ENCODE measurements at regions not wholly inside any gene's neighbourhood (a gene's known extent, or its start where the extent isn't known, plus 50 kb on each side); places are given as distances from the start of the nearest gene placed in this dataset.

DNA sequence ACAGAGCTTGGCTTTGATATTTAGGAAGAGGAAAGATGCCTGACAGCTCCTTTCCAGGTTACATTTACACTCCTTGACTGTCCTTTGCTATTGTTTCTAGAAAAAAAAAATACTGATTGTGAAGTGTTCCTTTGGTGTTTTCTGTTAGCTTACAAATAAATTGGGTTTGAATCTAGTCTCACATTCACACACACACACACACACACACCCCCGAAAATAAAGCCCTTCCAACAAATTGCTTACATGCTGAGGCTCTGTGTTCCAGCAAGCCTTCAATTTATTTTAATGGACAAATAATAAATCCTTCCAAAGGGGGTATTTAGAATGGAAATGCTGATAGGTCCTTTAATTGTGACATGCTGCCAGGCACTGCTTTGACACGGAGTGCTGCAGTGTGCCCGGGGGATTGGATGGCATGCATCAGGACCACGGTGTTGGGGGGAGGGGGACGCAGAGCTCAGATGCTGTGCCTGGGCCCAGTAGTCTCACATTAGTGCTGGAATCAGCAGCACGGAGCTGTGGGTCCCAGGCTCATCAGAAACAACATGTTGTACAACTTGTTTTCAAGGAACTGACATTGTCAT lies 199.9 kb downstream of the CD83 start:
- no peak for DNase-seq (ENCODE audit: low read depth)

DNA sequence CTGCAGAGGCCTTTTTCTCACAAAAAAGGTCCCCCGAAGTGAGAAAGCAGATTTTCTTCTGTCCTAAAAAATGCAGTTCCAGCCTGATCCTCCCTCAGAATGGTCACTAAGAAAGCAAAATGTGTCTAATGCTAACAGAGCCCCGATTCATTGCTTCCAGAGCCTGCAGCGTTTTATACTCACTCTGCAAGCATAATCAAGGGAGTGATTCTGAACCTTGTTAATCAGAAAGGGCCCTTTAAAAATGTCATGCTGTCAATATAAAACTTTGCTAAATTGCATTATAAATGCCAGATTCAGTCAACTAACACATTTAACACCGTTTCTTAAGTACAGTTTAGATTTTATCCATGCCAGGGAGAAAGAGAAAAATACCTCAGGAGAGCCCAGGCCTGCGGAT lies 202.8 kb downstream of the CD83 start:
- DNase-seq (ENCODE audit: low read depth), result no peak

DNA sequence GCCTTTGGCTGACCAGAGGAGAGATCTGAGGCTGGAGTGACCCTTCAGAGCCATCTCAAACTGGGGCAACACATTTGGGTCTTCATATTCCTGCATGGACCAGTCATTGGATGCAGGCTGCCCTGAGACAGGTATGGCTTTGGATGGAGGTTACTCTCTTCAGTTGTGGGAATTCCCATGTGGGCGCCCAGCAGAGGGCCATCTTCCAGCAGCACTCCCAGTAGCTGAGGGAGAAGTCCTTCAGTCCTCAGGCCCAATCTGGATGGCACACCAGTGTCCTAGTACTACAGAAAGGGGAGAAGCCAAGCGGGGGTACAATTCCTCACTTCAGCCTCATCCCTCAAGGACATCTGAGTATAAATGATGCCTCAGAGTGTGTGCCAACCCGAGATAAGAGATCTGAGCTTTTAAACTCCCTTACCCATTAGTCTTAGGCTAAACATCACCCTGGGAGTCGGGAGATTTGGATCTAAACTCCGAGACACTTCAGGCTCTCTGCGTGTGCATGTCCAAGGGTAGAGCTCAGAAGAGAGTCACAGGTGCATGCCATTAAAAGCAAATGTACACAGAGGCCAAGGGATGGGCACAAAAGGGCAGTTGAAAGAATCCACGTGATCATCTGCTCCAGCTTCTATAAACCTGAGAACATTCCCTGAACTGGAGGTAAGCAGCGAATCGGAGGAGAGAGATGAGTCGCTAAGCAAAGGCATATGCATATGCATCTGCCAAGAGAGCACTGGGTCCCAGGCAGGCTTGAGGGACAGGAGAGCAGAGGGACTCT lies 204.6 kb downstream of the CD83 start:
- peak; percentile 12 for DNase-seq (ENCODE audit: low read depth)

DNA sequence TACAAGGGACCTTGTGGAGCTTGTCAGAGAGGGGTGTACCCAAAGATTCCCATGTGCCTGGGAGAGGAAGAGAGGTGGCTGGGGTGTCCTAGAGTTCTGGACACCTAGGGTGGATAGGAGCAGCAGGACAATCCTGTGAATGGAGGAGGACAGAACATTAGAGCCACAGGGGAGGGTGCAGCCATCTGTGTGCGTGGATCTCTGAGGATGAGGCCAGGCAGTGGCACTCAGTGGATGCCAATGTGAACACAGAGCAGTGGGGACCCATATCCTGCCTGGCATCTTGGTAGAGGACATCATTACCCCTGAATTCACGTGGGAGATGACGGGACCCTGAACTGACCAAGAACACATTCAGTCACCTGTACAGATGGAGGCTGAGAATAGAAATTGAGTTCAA lies 205.3 kb downstream of the CD83 start:
- no peak for DNase-seq (ENCODE audit: low read depth)

DNA sequence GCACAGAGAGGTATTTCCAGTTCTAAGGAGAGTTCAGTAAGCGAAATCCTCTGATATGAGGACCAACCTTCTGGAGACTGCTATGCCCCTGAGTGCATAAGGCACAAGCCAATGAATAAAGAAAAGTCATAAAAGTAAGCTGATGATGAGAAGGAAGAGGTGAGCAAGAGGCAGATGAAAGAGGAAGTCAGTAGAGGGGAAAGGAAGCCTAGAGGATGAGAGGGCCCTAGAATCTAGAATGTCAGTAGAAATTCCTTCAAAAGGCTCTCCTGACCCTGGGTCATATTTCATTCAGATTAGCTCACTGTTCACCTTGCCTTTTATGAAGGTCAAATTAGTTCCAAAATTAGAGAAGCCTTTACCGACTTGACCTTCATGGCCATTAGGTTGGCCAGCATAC lies 209.2 kb downstream of the CD83 start:
- DNase-seq (ENCODE audit: low read depth), result no peak

DNA sequence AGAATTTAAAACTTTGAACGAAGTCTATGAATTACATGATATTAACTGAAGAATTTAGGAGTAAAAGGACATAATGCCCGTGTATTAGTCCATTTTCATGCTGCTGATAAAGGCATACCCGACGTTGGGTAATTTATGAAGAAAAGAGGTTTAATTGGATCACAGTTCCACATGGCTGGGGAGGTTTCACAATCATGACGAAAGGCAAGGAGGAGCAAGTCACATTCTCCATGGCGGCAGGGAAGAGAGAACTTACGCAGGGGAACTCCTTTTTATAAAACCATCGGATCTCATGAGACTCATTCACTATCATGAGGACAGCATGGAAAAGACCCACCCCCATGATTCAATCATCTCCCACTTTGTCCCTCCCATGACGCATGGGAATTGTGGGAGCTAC lies 210.6 kb downstream of the CD83 start:
- no peak for DNase-seq (ENCODE audit: low read depth)

DNA sequence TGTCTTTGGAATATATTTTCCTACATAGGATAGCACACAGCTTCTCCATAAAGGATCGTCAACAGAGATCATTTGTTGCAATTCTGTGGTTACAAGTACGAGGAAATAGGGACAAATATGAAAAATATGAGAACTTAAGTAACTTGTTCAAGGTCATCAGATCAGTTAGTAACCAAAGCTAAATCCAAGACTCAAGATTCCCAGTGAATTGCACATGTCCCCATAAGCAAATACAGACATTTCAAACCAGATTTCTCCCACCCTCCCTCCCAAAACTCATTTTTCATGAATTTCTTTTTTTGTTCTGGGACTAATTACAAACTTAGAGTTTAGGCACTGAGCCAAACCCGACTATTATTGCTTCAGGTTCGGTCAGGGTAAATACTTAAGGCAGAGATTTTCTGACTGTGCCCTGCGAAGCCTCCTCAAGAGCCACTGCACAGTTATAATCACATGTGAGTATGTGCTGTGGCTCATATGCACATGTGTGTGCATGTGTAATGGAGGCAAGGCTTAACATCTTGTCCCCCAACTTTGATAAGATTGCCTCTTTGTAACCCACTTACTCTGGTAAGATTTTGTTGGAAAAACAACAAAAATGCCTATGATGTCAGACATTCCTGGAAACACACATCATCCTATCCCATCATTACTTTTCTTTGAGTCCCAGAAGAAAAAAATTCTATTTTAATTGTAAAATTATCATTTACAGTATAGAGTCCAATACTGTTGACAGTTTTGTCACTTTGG lies 216.2 kb downstream of the CD83 start:
- DNase-seq (ENCODE audit: low read depth), result no peak

DNA sequence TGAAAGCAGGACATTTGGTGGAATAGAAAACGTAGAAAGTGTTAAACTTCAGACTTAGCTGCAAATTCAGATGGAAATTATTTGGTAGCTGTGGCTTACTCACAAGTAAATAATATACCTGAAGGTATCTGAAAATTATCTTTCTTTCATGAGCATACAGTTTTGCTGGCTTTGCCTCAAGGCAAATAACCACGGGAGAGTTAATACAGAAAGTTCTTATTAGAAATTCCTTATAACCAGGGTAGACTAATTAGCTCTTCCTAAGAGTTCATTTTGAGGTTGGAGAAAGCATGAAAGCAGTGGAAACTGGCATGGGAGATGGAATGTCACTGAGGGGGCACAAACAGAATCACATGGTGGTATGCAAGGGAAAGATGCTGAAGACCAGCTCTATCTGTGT lies 217.5 kb downstream of the CD83 start:
- DNase-seq (ENCODE audit: low read depth), result no peak

DNA sequence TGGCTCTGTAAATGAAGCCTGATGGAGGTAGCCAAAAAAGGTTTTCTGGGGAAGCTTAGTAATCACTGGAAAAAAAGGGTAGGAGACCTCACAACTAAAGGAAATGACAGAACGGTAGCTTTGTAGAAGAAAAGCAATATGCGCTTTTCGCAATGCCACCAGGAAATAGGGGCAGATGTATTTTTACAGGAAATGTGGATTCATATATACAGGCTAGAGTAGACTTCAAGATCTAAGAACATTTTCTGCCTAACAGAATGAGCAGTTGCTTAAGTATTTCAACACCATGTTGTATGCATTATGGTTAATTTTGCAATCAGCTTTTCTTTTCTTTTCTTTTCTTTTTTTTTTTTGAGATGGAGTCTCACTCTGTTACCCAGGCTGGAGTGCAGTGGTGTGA lies 219.6 kb downstream of the CD83 start:
- no peak for DNase-seq (ENCODE audit: low read depth)

DNA sequence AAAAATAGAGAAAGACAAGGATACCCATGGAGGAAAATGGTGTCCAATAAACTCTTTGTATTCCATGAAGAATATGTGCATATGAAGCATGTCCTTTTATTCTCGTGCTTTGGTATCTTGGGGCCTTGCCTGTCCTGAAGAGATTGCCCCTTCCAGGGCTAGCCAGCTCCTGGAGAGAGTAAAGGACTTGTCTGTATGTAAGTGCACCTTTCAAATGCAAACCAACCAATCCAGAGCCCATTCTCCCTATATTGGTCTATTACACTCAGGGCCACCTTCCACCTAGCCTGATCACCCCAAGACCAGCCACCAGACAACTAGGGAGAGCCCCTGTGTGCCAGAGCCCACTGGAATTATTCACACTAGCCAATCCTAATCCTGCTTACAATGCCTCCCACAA lies 221.6 kb downstream of the CD83 start:
- DNase-seq (ENCODE audit: low read depth), result no peak

DNA sequence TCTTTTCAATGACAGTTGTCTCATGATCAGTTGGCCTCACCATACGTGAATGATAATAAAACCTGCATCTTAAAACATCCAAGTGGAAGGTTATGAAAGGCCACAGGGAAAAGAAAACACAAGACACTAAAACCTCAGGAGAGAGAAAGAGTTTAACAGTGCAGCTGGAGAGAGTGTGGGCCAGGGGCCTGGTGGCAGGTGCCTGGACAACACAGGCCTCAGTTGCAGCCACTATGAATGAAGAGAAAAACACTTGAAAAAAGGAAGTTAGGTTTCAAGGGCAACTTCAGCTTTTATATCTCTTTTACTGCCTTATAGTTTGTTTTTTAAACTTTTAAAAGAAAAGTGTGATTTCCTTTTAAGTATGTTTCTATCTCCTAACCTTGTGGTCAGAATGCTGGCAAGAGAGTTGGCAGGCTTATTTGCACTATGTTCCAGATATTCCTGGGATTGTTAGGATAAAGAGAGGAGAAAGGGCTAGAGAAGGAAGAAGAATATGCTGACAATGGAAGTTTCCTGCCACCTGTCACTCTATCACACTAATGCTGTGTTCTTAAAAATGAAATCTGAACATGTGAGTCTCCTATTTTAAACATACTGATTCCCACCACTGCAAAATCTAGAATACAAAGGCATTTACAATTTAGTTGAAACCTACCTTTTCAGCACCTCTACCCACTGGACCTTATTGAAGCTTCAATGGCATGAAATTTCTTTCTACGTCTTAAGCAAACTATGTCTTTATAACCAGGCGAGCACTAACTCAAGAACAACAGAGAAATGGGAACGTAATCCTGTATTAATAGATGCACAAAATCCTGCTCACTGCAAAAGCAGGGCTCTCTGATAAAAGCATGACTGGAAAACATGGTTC lies 222.4 kb downstream of the CD83 start:
- peak; percentile 13 for DNase-seq (ENCODE audit: low read depth)

DNA sequence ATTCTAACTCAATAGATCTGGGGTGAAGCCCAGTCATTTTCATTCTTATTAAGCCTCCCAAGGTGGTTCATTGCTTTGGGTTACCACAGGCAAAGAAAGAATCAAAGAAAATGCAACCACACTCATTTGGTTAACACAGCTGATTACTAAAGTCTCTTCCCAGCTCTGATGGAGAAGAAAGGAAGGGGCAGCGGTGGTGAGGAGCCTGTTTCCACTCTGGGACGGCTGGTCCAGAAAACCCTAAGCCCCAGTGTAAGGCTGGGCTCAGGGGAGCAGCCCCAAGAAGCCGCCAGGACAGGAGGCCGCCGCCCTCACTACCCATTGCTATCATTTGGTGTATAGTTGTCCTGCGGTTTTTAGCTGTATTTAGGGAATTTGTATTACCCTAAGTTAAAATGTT lies 226.9 kb downstream of the CD83 start:
- peak; percentile 12 for DNase-seq (ENCODE audit: low read depth)

DNA sequence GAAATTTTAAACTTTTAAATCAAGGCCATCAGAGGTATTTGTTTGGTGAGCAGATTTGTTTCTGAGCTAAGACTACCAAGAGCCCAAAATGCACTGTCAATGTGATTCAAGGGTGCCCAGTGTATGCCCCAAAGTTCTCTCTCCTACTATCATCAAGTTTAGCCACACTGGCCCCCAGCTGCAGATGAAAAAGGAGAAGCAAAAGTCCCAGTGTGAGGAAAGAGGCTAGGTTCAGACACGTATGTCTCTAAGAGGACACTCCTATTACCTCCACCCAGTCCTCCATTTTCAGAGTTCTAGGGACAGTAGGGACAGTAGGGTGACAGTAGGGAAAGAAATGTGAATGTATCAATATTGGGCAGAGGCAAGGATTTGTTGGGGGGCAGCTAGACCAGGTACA lies 230.8 kb downstream of the CD83 start:
- no peak for DNase-seq (ENCODE audit: low read depth)

DNA sequence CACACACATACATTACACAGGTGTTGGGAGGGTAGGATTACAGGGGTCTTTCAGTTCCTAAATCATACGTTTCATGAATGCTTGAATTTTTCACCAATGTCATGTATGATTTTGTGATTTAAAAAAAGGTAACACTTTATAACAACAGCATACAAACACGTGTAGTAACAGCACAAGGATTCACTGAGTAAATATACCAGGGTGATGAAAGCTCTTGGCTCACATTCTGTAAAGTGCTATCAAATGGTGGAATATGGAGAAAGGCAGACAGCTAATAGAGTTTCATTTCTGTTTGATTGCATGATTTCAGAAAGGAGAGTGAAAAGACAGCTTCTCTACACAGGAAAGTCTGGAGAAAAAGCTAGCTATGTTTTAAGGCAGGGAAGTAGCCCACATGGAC lies 231.9 kb downstream of the CD83 start:
- no peak for DNase-seq (ENCODE audit: low read depth)

DNA sequence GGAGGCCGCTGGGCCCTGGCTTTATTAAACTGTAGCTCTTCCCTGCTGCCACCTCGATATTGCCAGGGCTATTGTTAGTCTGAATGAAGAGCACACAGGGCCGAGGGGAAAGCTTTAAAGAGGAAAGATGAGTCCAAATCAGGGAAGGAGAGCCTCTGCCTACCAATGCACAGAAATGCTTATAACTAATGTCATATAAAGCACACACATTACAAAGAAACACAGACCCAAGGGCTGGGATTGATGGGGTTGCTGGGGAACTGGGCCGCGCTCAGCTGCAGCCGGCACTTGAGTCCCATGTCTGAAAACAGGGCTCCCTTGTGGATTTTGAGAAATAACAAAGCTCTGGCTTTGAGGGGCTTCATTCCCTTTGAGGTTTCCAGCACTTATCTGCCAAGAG lies 232.6 kb downstream of the CD83 start:
- no peak for DNase-seq (ENCODE audit: low read depth)

DNA sequence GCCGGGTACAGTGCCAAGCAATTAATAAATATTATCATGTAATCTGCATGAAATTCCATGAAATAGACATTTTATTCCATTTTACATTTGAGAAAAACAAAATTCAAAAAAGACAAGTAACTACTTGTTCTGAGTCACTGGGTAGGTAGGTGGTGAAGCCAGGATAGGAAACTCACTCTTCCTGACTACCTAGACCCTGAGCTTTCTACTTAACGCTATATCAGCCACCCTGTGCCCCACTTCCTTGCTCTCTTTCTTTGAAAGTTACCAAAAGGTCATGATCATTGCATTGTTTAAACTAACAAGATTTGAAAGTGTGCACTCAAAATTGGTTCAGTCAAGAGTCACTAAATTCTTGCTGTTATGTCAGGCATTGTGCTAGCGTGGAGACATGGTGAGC lies 235.7 kb downstream of the CD83 start:
- no peak for DNase-seq (ENCODE audit: low read depth)

DNA sequence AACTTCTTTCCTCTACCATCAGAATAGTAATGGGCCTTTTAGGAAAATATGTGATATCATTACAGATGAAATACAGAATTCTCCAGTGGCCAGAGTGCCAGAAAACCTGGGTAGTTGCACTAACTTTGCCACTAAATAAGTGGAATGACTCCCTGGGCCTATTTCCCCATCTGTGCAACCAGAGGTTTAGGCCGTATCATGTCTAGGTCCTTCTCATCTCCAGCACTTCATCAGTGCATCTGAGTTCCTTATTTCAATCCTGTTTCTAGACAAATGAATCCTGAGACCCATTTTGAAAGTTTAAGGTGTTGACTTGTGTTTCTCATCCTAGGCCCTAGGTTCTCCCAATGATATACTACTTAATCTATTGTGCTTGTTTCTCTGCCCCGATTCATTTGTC lies 236.2 kb downstream of the CD83 start:
- no peak for DNase-seq (ENCODE audit: low read depth)

DNA sequence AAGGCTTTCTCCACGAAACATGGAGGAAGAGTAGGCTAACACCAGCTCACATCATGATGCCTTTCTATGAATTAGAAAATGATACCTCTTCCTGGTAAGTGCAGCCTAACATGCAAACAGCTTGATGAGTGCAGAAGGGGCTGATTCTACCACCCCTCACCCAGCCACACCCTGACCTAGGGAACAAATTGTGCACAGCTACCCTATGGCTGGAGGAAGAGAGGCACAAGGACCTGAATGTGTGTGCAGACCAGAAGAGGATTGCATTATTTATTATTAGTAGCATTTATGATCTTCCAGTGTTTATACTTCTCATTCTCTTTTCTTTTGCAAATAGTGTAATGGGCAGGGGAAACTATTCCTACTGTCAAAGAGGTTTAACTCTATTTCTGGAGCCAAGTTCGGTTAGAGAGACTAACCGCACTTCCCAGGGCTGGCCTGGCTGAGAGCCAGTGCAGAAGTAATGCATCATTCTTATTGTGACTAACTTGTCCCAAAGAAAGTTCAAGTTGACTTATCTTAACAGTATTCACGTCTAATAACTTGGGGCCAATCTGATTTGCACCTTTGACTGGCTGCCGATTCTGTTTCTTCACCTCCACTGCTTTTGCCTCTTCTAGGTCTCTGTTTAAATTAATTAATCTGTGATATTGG lies 237.5 kb downstream of the CD83 start:
- peak; percentile 93 for DNase-seq (ENCODE audit: low read depth)

DNA sequence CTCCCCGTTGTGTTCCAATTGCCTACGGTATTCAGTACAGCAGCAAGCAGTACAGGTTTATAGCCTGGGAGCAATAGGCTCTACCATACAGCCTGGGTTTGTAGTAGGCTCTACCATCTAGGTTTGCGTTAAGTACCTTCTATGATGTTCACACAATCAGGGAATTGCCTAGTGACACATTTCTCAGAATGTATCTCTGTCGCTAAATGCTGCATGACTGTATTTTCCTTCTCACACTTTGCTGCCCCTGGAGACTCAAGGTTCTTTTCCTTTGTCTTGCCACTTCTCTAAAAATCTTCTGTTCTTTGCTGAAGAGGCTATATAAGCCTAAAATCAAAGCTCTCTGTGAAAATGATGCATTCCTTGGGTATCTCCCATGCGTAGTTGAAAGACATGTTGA lies 241.9 kb downstream of the CD83 start:
- DNase-seq (ENCODE audit: low read depth), result no peak

DNA sequence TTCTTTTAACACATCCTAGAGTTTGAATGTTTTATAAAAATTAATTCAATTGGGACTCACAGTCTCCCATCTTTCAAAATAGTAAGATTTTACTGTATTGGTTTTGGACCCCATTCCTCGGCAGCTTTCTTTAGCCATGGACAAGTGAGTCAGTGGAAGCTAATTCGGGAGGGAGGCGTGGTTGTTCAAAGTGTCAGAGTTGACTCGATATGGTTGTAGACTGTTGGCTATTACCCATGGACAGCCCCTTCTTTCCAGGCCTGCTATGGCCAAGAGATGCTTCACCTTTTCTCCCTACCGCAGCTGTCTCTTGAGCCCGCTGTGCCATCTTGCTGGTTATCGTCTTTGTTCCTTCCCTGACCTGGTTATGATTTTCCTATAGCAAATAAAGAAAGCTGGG lies 243.0 kb downstream of the CD83 start:
- DNase-seq (ENCODE audit: low read depth), result peak; percentile 61

DNA sequence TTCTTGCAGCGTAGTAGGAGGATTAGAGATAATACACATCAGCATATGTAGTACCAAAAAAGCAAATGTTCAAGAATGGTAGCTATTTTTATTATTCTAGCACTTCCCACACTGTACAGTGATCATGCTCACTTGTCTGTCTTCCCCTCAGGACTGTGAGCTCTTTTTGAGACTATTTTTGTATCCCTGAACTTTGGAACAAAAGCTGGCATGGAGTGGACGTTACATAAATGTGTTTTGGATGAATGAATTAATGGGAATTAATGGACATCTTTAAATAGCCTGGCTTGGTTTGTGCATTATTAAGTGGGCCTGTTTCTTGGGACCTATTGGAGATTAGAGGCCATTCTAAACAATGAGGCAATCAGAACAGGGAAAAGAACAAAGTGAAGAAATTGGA lies 243.7 kb downstream of the CD83 start:
- no peak for DNase-seq (ENCODE audit: low read depth)

All from myocyte (in vitro differentiated cells).